AG04449 (cell line): ENCODE measurements at regions not wholly inside any gene's neighbourhood (a gene's known extent, or its start where the extent isn't known, plus 50 kb on each side); places are given as distances from the start of the nearest gene placed in this dataset.

Source experiments
- CTCF ChIA-PET: fragments of 350-600 bp; formaldehyde crosslinking; extraction: SDS; loops from one replicate; lab custom pipeline; 2021; ENCODE audit warnings: antibody characterized with exemption; lab: Yijun Ruan, JAX
- POLR2A ChIA-PET: fragments of 400-600, 350-600 bp; formaldehyde crosslinking; extraction: SDS; loops from one replicate; lab custom pipeline; 2020; ENCODE audit warnings: antibody characterized with exemption, inconsistent platforms; lab: Yijun Ruan, JAX
- DNase-seq: peaks from one replicate; pipeline ENCODE4 v3.0.0-alpha.2; 2010; ENCODE audit warnings: low read depth, low spot score
- H3K4me3 ChIP-seq: 2 replicates; pipeline ENCODE4 v1.5.1; 2011; ENCODE audit warnings: low read depth, mild to moderate bottlenecking, control low read depth, low read length
- CTCF ChIP-seq: IDR thresholded peaks from one replicate; pipeline ENCODE4 v1.5.1; 2011; ENCODE audit warnings: mild to moderate bottlenecking, moderate library complexity, low read length, control low read depth, inconsistent platforms; ENCODE audit not compliant: insufficient read depth; ENCODE audit errors: missing control alignments

GRCh38 chr4:132527817-132528216, 621.3 kb upstream of the PCDH10 start:
- no peak for TF ChIP-seq CTCF
- H3K4me3 ChIP-seq: no peak overlapping the region
- DNase-seq: no peak
- ChIA-PET POLR2A (no interaction called here), CTCF (no interaction called here)

- ChIA-PET CTCF (no interaction called here), POLR2A (no interaction called here)
- no peak for DNase-seq
- TF ChIP-seq CTCF: no peak
- H3K4me3 ChIP-seq: no peak overlapping the region
Observed at GRCh38 chr4:132530861-132531260, 618.2 kb upstream of the PCDH10 start.

- POLR2A ChIA-PET: no interaction called here
- no peak overlapping the region for H3K4me3 ChIP-seq
- no peak for TF ChIP-seq CTCF
- no peak for DNase-seq
- CTCF ChIA-PET: no interaction called here
Observed at GRCh38 chr4:132540268-132540667, 608.8 kb upstream of the PCDH10 start.

GRCh38 chr4:132540797-132541196, 608.3 kb upstream of the PCDH10 start:
- POLR2A ChIA-PET: no interaction called here
- CTCF ChIA-PET: no interaction called here
- no peak overlapping the region for H3K4me3 ChIP-seq
- TF ChIP-seq CTCF: no peak
- no peak for DNase-seq

DNA sequence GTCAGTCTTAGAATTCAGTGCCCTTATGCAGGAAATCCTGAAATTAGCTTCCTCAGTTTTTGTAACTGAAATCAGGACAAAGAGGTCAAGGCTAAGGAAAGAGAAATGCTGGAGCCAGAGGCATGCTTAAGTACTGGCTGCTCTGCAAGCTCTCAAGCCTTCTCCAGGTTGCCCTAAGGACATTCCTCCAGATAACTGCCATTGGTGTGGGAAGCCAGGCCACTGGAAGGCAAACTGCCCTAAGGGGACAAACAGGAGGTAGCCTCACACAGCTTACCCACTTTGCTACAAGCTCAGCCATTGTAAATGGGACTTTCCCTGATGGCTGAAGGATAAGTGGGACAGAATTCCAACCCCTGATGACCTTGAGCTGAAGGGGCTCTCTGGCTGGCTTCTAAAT, 606.9 kb upstream of the PCDH10 start:
- CTCF ChIA-PET: no interaction called here
- POLR2A ChIA-PET: no interaction called here
- no peak for TF ChIP-seq CTCF
- DNase-seq: no peak
- no peak overlapping the region for H3K4me3 ChIP-seq

DNA sequence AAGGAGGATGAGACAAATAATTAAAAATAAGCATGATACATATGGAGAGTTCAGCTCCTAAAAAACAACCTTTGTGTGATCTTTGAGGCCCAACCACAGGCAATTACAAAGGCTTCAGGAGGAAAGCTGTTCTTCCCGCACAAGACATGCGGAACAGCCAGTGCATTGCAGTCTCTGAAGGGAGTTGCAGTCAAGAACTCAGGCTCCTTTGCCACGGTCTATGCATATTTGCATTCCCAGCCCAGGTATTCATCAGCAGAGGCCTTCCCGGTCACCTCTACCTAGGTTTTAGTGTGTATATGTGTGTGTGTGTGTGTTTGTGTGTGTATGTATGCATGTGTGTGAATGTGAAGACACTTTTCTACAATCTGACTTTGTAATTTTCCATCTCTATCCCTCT, 600.6 kb upstream of the PCDH10 start:
- POLR2A ChIA-PET: no interaction called here
- no peak for DNase-seq

More for the DNA sequence above, 600.6 kb upstream of the PCDH10 start:
- no peak overlapping the region for H3K4me3 ChIP-seq
- CTCF ChIA-PET: no interaction called here
- no peak for TF ChIP-seq CTCF
